Gastroesophageal sphincter (tissue), 4 donors: ENCODE measurements at regions not wholly inside any gene's neighbourhood (a gene's known extent, or its start where the extent isn't known, plus 50 kb on each side); places are given as distances from the start of the nearest gene placed in this dataset.

Experiments
- ATAC-seq: fragments of 150-250 bp; one replicate; pipeline ENCODE4 v1.9.1; 2016; ENCODE audit warnings: mild to moderate bottlenecking, moderate library complexity
- H3K27ac ChIP-seq, 4 donors: fragments of 200-600 bp; sonication (generic) in 3 of 4; 1 replicate in 3 of 4; 2 replicates in 1 of 4; pipeline ENCODE4 v1.5.1; 2016 to 2019
- H3K27me3 ChIP-seq: fragments of 200-600 bp; sonication (generic); one replicate; pipeline ENCODE4 v1.5.1; 2019
- H3K36me3 ChIP-seq, 2 donors: fragments of 200-600 bp; sonication (generic); one replicate each; pipeline ENCODE4 v1.5.1; 2019; ENCODE audit warnings: control low read depth in 1 of 2
- H3K4me1 ChIP-seq, 3 donors: fragments of 200-600 bp; sonication (generic); 1 replicate in 2 of 3; 2 replicates in 1 of 3; pipeline ENCODE4 v1.5.1; 2016 to 2019; ENCODE audit warnings: control low read depth in 2 of 3
- H3K4me3 ChIP-seq, 2 donors: fragments of 200-600 bp; sonication (generic); one replicate each; pipeline ENCODE4 v1.5.1; 2019; ENCODE audit warnings: mild to moderate bottlenecking in 1 of 2, moderate library complexity in 1 of 2
- H3K9me3 ChIP-seq, 3 donors: fragments of 200-600 bp; sonication (generic); one replicate each; pipeline ENCODE4 v1.5.1; 2017 to 2019; ENCODE audit warnings: control low read depth in 2 of 3
- CTCF ChIP-seq, 4 experiments: fragments of 200-600 bp in 2 of 4; fragments of 450-650 bp in 2 of 4; sonication (generic) in 1 of 4; IDR thresholded peaks; one replicate each; pipeline ENCODE4 v1.5.1; 2017 to 2019; ENCODE audit warnings: antibody characterized with exemption in 4 of 4, mild to moderate bottlenecking in 2 of 4, moderate library complexity in 2 of 4
- EP300 ChIP-seq: sonication (generic); formaldehyde crosslinking; IDR thresholded peaks from one replicate; pipeline ENCODE4 v1.6.1; 2017; ENCODE audit warnings: antibody characterized with exemption, mild to moderate bottlenecking
- POLR2A ChIP-seq, 2 donors: fragments of 450-650 bp; IDR thresholded peaks; one replicate each; pipeline ENCODE4 v1.6.1; 2017; ENCODE audit warnings: antibody characterized with exemption in 2 of 2, mild to moderate bottlenecking in 2 of 2, moderate library complexity in 1 of 2
- POLR2AphosphoS5 ChIP-seq: sonication (generic); formaldehyde crosslinking; IDR thresholded peaks from one replicate; pipeline ENCODE4 v1.6.1; 2017; ENCODE audit warnings: antibody characterized with exemption
- WGBS, 2 donors: methylation state at CpG; one replicate each; pipeline ENCODE4 v1.1.5; 2018; ENCODE audit warnings: low coverage in 1 of 2; 5-methylcytosine and 5-hydroxymethylcytosine counted together

- no peak overlapping the region for H3K4me3 ChIP-seq
- 37 to 41% methylated on average over 3 of the region's 3 CpGs for WGBS, 2 donors
- H3K27ac ChIP-seq = no peak overlapping the region
- ATAC-seq = no peak
- no peak for TF ChIP-seq POLR2AphosphoS5
- no peak for TF ChIP-seq POLR2A (IDR thresholded peaks at IDR 0.05)
- TF ChIP-seq EP300 = no peak
- TF ChIP-seq CTCF (IDR thresholded peaks at IDR 0.05) = no peak
- no peaks in the 10 kb centered on the region for H3K9me3 ChIP-seq
- H3K4me1 ChIP-seq = no peaks in the 10 kb centered on the region
- no peaks in the 10 kb centered on the region for H3K36me3 ChIP-seq
- no peaks in the 10 kb centered on the region for H3K27me3 ChIP-seq
These were observed 70.7 kb downstream of the ATXN7L3B start for GRCh38 chr12:74608231-74608775.

GRCh38 chr12:74610711-74611110 is 73.1 kb downstream of the ATXN7L3B start:
- no peaks in the 10 kb centered on the region for H3K27me3 ChIP-seq
- H3K4me1 ChIP-seq = no peaks in the 10 kb centered on the region
- ATAC-seq = no peak
- H3K27ac ChIP-seq = no peak overlapping the region
- H3K36me3 ChIP-seq = no peaks in the 10 kb centered on the region
- H3K4me3 ChIP-seq = no peak overlapping the region
- H3K9me3 ChIP-seq = no peaks in the 10 kb centered on the region
- WGBS, 2 donors = 62 to 78% methylated on average over 3 of the region's 3 CpGs
- no peak for TF ChIP-seq POLR2AphosphoS5
- no peak for TF ChIP-seq CTCF (IDR thresholded peaks at IDR 0.05)
- no peak for TF ChIP-seq POLR2A (IDR thresholded peaks at IDR 0.05)
- TF ChIP-seq EP300 = no peak

- TF ChIP-seq EP300 (no peak), CTCF (IDR thresholded peaks at IDR 0.05) (no peak), POLR2A (IDR thresholded peaks at IDR 0.05) (no peak), POLR2AphosphoS5 (no peak)
- H3K4me3 ChIP-seq = no peak overlapping the region
- no peaks in the 10 kb centered on the region for H3K27me3 ChIP-seq
- H3K9me3 ChIP-seq = no peaks in the 10 kb centered on the region
- no peak for ATAC-seq
- H3K27ac ChIP-seq = no peak overlapping the region
- H3K36me3 ChIP-seq = no peaks in the 10 kb centered on the region
- no peaks in the 10 kb centered on the region for H3K4me1 ChIP-seq
These were observed 76.8 kb downstream of the ATXN7L3B start for GRCh38 chr12:74614426-74614825.

GRCh38 chr12:74619084-74619483 is 81.4 kb downstream of the ATXN7L3B start:
- WGBS, 2 donors = 65 to 100% methylated on average over 1 to 2 of the region's 2 CpGs
- H3K27ac ChIP-seq = no peak overlapping the region
- H3K4me3 ChIP-seq = no peak overlapping the region
- no peak for ATAC-seq
- no peaks in the 10 kb centered on the region for H3K36me3 ChIP-seq
- H3K9me3 ChIP-seq = no peaks in the 10 kb centered on the region
- TF ChIP-seq POLR2A (IDR thresholded peaks at IDR 0.05) = no peak
- no peaks in the 10 kb centered on the region for H3K27me3 ChIP-seq
- H3K4me1 ChIP-seq = no peaks in the 10 kb centered on the region

DNA sequence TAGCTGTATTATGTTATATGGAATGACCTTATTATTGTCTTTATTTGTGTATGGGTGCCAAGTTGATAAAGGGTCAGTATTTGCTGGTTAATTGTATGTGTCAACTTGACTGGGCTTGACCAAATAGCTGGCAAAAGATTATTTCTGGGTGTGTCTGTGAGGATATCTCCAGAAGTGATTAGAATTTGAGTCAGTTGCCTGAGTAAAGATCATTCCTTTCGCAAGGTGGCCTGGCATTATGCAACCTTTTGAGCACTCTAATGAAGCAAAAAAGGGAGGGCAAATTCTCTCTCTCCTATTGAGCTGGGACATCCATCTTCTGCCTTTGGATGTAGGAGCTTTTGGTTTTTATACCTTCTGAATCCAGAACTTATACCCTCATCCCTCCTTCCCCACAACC is 82.2 kb downstream of the ATXN7L3B start:
- no peak overlapping the region for H3K27ac ChIP-seq
- no peak overlapping the region for H3K4me3 ChIP-seq
- no peaks in the 10 kb centered on the region for H3K9me3 ChIP-seq
- no peaks in the 10 kb centered on the region for H3K4me1 ChIP-seq
- 70 to 100% methylated on average over 1 of the region's 1 CpG for WGBS, 2 donors
- H3K36me3 ChIP-seq = no peaks in the 10 kb centered on the region
- no peak for TF ChIP-seq CTCF (IDR thresholded peaks at IDR 0.05)
- no peak for TF ChIP-seq POLR2A (IDR thresholded peaks at IDR 0.05)
- no peak for TF ChIP-seq EP300
- TF ChIP-seq POLR2AphosphoS5 = no peak
- ATAC-seq = no peak
- H3K27me3 ChIP-seq = no peaks in the 10 kb centered on the region
